Medulla oblongata (tissue), 1 donor: ENCODE measurements at regions not wholly inside any gene's neighbourhood (a gene's known extent, or its start where the extent isn't known, plus 50 kb on each side); places are given as distances from the start of the nearest gene placed in this dataset.

ENCODE experiments used
- DNase-seq: peaks from one replicate; pipeline ENCODE4 v3.0.0-alpha.2; 2015; ENCODE audit errors: extremely low spot score

DNA sequence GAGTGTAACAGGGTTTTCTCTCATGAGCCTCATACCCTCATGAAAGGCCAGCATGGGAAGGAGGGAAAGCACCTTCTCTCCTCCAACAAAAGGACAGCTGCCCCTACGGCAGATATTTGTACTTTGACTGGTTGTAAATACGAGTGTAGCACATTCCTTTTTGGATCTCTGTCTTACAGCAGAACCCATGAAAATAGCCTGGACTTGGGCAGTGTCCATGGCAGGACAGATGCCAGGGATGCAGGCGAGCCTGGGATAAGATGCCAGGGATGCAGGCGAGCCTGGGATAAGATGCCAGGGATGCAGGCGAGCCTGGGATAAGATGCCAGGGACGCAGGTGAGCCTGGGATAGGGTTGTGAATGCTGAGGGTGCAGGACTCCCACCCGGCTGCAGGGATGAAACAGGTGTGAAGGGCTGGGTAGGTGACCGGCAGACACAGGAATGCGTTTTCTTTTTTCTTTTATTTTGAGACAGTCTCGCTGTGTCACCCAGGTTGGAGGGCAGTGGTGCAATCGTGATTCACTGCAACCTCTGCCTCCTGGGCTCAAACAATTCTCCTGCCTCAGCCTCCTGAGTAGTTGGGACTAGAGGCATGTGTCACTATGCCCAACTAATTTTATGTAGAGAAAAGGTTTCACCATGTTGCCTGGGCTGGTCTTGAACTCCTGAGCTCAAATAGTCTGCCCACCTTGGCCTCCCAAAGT is 120.0 kb downstream of the BEGAIN start:
- no peak for DNase-seq

DNA sequence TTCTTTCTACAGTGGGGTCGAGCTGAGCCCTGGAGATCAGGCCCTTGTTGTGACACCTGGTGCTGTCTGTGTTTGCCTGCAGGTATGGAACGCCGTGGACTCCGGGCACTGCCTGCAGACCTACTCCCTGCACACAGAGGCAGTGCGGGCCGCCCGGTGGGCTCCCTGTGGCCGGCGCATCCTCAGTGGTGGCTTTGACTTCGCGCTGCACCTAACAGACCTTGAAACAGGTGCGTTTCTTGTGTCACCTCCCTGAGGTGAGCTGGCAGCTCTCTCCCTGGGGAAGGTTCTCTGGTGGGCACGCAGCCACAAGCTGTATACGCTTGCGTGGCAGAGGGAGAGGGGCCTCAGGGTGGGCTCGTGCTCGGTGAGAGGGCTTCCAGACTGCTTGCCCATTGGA is 119.3 kb downstream of the BEGAIN start:
- no peak for DNase-seq

- DNase-seq = no peak
These were observed 118.7 kb downstream of the BEGAIN start for GRCh38 chr14:100468557-100468956.

- no peak for DNase-seq
These were observed 117.3 kb downstream of the BEGAIN start for GRCh38 chr14:100469632-100470522.

DNA sequence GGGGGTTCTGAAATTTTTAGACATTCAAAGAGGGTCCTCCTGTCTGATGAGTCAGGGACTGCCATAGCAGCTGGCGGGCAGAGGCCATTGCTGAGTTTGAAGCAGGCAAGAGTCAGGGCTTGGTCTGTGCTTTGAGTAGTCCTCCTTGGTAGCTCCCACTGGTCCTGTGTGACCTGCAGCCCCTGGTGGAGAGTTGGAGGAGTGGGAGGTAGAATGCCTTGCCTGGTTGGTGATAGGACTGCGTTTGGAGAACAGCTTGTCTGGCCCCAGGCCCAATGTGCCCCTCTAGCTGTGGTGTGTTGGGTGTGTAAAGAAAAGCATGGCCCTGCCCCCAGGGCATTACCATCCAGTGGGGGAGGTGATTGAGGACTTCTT is 116.7 kb downstream of the BEGAIN start:
- DNase-seq = no peak

- DNase-seq = no peak
These were observed 115.7 kb downstream of the BEGAIN start for GRCh38 chr14:100471441-100472093.

DNA sequence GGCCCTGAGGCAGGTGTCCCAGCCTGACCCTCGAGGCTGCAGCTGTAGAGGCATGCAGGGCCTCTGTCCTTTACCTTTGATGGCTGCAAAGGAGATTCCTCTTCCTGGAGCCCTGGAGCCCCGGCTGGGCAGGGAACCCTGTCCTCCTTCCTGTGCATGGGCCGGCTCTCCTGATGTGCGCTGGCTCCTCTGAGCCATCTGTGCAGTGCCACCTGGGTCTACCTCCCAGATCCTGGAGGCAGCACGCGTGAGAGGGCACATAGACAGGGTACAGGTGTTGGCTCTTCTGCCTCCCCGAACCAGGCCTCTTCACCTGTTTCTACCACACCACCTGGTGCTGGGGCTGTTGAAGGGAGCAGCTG is 115.1 kb downstream of the BEGAIN start:
- no peak for DNase-seq

DNA sequence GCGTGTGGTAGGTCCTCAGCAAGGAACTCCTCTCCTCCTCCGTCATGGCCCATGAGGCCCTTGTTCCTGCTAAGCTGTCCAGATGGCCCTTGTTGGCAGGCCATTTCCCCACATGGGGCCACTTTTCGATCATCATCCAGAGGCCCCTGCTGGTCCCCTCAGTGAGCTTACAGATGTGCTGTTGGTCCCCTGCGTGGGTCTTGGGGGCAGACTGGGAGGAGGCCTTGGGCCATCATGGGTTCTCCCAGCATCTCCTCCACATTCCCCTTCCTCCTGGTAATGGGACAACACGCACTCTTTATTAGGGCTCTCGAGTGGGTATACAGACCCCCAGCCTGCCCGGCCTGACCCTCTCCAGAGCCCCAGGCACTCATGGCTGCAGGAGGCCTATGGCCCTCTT is 114.7 kb downstream of the BEGAIN start:
- DNase-seq = no peak

- no peak for DNase-seq
These were observed 114.0 kb downstream of the BEGAIN start for GRCh38 chr14:100473249-100473648.

- DNase-seq = no peak
These were observed 113.0 kb downstream of the BEGAIN start for GRCh38 chr14:100474196-100474595.

DNA sequence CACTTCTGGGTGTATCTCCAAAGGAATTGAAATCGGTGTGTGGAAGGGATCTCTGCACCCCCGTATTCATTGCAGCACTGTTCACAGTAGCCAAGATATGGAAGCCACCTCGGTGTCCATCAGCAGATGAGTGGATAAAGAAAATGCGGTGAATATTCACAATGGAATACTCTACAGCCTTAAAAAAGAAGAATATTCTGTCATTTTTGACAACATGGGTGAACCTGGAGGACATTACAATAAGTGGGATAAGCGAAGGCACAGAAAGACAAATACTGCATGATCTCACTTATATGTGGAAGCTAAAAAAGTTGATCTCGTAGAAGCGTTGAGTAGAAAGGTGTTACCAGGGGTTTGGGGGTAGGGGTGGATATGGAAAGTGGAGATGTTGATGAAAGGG is 111.9 kb downstream of the BEGAIN start:
- DNase-seq = no peak

GRCh38 chr14:100476012-100476822 is 111.0 kb downstream of the BEGAIN start:
- no peak for DNase-seq

GRCh38 chr14:100484531-100485267 is 102.5 kb downstream of the BEGAIN start:
- DNase-seq = no peak

GRCh38 chr14:100486025-100486828 is 101.0 kb downstream of the BEGAIN start:
- DNase-seq = peak; percentile 15
